ENCODE measurements at regions not wholly inside any gene's neighbourhood (a gene's known extent, or its start where the extent isn't known, plus 50 kb on each side); places are given as distances from the start of the nearest gene placed in this dataset.

GRCh38 chr20:55205665-55206064 lies 730.3 kb downstream of the DOK5 start:
- no peak for DNase-seq
- no peaks in the 10 kb centered on the region for H3K27me3 ChIP-seq (ENCODE audit: control insufficient read depth, insufficient read depth, low read length)
- no peak overlapping the region for H3K4me3 ChIP-seq (ENCODE audit: insufficient read depth, low read depth, low read length)
- no peaks in the 10 kb centered on the region for H3K36me3 ChIP-seq (replicated peaks; ENCODE audit: control insufficient read depth, insufficient read depth, low read length)

- DNase-seq, result no peak
These were observed 724.9 kb downstream of the DOK5 start for GRCh38 chr20:55200317-55200716.

GRCh38 chr20:55194947-55195346 lies 719.6 kb downstream of the DOK5 start:
- Histone ChIP-seq H3K4me3 (ENCODE audit: insufficient read depth, low read depth, low read length) (no peak overlapping the region), H3K27me3 (ENCODE audit: control insufficient read depth, insufficient read depth, low read length) (no peaks in the 10 kb centered on the region), H3K36me3 (replicated peaks; ENCODE audit: control insufficient read depth, insufficient read depth, low read length) (no peaks in the 10 kb centered on the region)
- no peak for DNase-seq

More at GRCh38 chr20:55200317-55200716, 724.9 kb downstream of the DOK5 start:
- H3K27me3 ChIP-seq (ENCODE audit: control insufficient read depth, insufficient read depth, low read length), result no peaks in the 10 kb centered on the region
- H3K36me3 ChIP-seq (replicated peaks; ENCODE audit: control insufficient read depth, insufficient read depth, low read length), result no peaks in the 10 kb centered on the region
- H3K4me3 ChIP-seq (ENCODE audit: insufficient read depth, low read depth, low read length), result no peak overlapping the region

DNA sequence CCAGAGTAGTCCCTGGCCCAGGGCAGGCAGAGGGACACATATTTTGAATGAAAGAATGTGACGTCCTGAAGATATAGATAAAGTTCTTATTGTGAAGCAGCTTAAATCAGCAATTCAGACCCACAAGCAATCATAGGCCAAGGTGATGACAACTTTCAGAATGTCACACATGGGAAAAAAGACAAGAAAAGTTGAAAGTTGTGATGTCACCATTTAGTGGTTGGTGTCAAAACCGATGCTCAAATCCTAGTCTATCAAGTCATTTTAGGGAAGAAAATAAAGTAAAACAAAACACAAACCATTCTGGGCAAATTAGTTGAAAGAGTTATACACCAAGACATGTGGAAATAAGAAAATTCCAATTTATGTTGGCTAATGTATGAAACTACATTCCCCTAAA lies 710.8 kb downstream of the DOK5 start:
- DNase-seq, result no peak
- Histone ChIP-seq H3K36me3 (replicated peaks; ENCODE audit: control insufficient read depth, insufficient read depth, low read length) (no peaks in the 10 kb centered on the region), H3K4me3 (ENCODE audit: insufficient read depth, low read depth, low read length) (no peak overlapping the region), H3K27me3 (ENCODE audit: control insufficient read depth, insufficient read depth, low read length) (no peaks in the 10 kb centered on the region)

GRCh38 chr20:55175081-55175480 lies 699.7 kb downstream of the DOK5 start:
- DNase-seq, result no peak
- H3K4me3 ChIP-seq (ENCODE audit: insufficient read depth, low read depth, low read length), result no peak overlapping the region
- H3K36me3 ChIP-seq (replicated peaks; ENCODE audit: control insufficient read depth, insufficient read depth, low read length), result no peaks in the 10 kb centered on the region
- no peaks in the 10 kb centered on the region; the same call in 1 of the 2 replicates for H3K27me3 ChIP-seq (ENCODE audit: control insufficient read depth, insufficient read depth, low read length)

- DNase-seq, result no peak
- Histone ChIP-seq H3K36me3 (replicated peaks; ENCODE audit: control insufficient read depth, insufficient read depth, low read length) (no peaks in the 10 kb centered on the region), H3K27me3 (ENCODE audit: control insufficient read depth, insufficient read depth, low read length) (no peaks in the 10 kb centered on the region; the same call in 1 of the 2 replicates), H3K4me3 (ENCODE audit: insufficient read depth, low read depth, low read length) (no peak overlapping the region)
These were observed 699.2 kb downstream of the DOK5 start for GRCh38 chr20:55174635-55175034.

DNA sequence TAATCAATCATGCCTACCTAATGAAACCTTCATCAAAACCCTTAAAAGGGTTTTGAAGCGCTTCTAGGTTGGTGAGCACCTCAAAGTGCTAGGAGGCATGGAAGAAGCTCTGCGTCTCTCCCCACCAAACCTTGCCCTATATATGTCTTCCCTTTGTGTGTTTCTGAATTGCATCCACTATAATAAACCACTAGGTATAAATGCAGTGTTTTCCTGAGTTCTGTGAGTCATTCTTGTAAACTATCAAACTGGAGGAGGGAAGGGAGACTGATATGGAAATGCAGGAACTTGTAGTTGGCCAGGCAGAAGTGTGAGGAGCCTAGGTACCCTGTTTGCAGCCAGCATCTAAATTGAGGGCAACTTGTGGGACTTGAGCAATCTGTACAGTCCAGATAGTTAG lies 698.8 kb downstream of the DOK5 start:
- DNase-seq, result no peak
- no peaks in the 10 kb centered on the region for H3K36me3 ChIP-seq (replicated peaks; ENCODE audit: control insufficient read depth, insufficient read depth, low read length)

DNA sequence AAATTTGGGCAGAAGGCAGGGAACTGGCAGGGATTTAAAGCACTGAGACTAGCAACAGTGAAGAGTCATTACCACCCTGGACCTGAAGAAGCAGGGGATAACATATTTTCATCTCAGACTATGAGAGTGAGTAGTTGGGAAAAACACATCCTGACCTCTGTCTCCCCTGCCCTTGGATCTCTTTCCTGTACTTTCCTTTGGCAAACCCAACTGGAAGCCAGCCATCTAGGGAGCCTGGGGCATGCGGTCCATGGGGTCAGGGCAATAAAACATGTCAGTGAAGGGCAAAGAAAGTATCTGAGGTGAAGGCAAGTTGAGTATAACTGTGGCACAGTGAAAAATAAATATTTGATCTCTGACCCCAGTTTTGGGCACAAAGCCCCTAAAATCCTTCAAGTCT lies 698.2 kb downstream of the DOK5 start:
- no peak overlapping the region for H3K4me3 ChIP-seq (ENCODE audit: insufficient read depth, low read depth, low read length)
- no peaks in the 10 kb centered on the region; the same call in 1 of the 2 replicates for H3K27me3 ChIP-seq (ENCODE audit: control insufficient read depth, insufficient read depth, low read length)
- H3K36me3 ChIP-seq (replicated peaks; ENCODE audit: control insufficient read depth, insufficient read depth, low read length), result no peaks in the 10 kb centered on the region
- DNase-seq, result no peak

More for the DNA sequence above, 698.8 kb downstream of the DOK5 start:
- Histone ChIP-seq H3K4me3 (ENCODE audit: insufficient read depth, low read depth, low read length) (no peak overlapping the region), H3K27me3 (ENCODE audit: control insufficient read depth, insufficient read depth, low read length) (no peaks in the 10 kb centered on the region; the same call in 1 of the 2 replicates)

GRCh38 chr20:55172310-55173002 lies 697.1 kb downstream of the DOK5 start:
- H3K27me3 ChIP-seq (ENCODE audit: control insufficient read depth, insufficient read depth, low read length), result no peaks in the 10 kb centered on the region; the same call in 1 of the 2 replicates
- no peaks in the 10 kb centered on the region for H3K36me3 ChIP-seq (replicated peaks; ENCODE audit: control insufficient read depth, insufficient read depth, low read length)
- H3K4me3 ChIP-seq (ENCODE audit: insufficient read depth, low read depth, low read length), result no peak overlapping the region
- no peak for DNase-seq

GRCh38 chr20:55166063-55166462 lies 690.7 kb downstream of the DOK5 start:
- peak; percentile 31 for DNase-seq
- no peaks in the 10 kb centered on the region for H3K27me3 ChIP-seq (ENCODE audit: control insufficient read depth, insufficient read depth, low read length)
- no peaks in the 10 kb centered on the region for H3K36me3 ChIP-seq (replicated peaks; ENCODE audit: control insufficient read depth, insufficient read depth, low read length)
- no peak overlapping the region for H3K4me3 ChIP-seq (ENCODE audit: insufficient read depth, low read depth, low read length)

- H3K27me3 ChIP-seq (ENCODE audit: control insufficient read depth, insufficient read depth, low read length), result no peaks in the 10 kb centered on the region
- H3K4me3 ChIP-seq (ENCODE audit: insufficient read depth, low read depth, low read length), result no peak overlapping the region
- no peaks in the 10 kb centered on the region for H3K36me3 ChIP-seq (replicated peaks; ENCODE audit: control insufficient read depth, insufficient read depth, low read length)
- DNase-seq, result no peak
These were observed 685.6 kb downstream of the DOK5 start for GRCh38 chr20:55160996-55161395.

DNA sequence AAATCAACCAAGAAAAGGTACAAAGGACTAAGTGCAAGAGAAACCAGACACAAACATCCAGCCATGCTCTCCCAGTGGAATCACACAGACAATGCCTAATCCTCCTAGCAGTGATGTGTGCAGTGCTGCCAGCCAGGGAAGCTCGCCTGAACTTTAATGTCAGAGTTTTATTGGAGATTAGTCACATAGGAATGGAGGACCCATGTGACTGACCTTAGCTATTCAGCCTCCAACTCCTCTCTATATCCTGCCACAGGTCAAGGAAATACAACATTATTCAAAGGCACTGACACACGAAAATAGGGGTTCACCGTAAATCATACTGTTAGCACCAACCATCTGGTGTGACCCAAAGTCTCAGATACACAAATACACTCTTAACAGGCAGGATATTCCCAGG lies 684.6 kb downstream of the DOK5 start:
- no peak for DNase-seq
- Histone ChIP-seq H3K4me3 (ENCODE audit: insufficient read depth, low read depth, low read length) (no peak overlapping the region), H3K27me3 (ENCODE audit: control insufficient read depth, insufficient read depth, low read length) (no peaks in the 10 kb centered on the region), H3K36me3 (replicated peaks; ENCODE audit: control insufficient read depth, insufficient read depth, low read length) (no peaks in the 10 kb centered on the region)

GRCh38 chr20:55159230-55159629 lies 683.8 kb downstream of the DOK5 start:
- H3K4me3 ChIP-seq (ENCODE audit: insufficient read depth, low read depth, low read length), result no peak overlapping the region
- no peaks in the 10 kb centered on the region for H3K36me3 ChIP-seq (replicated peaks; ENCODE audit: control insufficient read depth, insufficient read depth, low read length)
- H3K27me3 ChIP-seq (ENCODE audit: control insufficient read depth, insufficient read depth, low read length), result no peaks in the 10 kb centered on the region
- DNase-seq, result no peak

- Histone ChIP-seq H3K4me3 (ENCODE audit: insufficient read depth, low read depth, low read length) (no peak overlapping the region), H3K36me3 (replicated peaks; ENCODE audit: control insufficient read depth, insufficient read depth, low read length) (no peaks in the 10 kb centered on the region), H3K27me3 (ENCODE audit: control insufficient read depth, insufficient read depth, low read length) (no peaks in the 10 kb centered on the region)
- no peak for DNase-seq
These were observed 683.1 kb downstream of the DOK5 start for GRCh38 chr20:55158446-55158845.

GRCh38 chr20:55155360-55155759 lies 680.0 kb downstream of the DOK5 start:
- no peaks in the 10 kb centered on the region for H3K36me3 ChIP-seq (replicated peaks; ENCODE audit: control insufficient read depth, insufficient read depth, low read length)
- no peak for DNase-seq
- H3K27me3 ChIP-seq (ENCODE audit: control insufficient read depth, insufficient read depth, low read length), result no peaks in the 10 kb centered on the region
- no peak overlapping the region for H3K4me3 ChIP-seq (ENCODE audit: insufficient read depth, low read depth, low read length)
